ENCODE measurements at regions not wholly inside any gene's neighbourhood (a gene's known extent, or its start where the extent isn't known, plus 50 kb on each side); places are given as distances from the start of the nearest gene placed in this dataset.

DNA sequence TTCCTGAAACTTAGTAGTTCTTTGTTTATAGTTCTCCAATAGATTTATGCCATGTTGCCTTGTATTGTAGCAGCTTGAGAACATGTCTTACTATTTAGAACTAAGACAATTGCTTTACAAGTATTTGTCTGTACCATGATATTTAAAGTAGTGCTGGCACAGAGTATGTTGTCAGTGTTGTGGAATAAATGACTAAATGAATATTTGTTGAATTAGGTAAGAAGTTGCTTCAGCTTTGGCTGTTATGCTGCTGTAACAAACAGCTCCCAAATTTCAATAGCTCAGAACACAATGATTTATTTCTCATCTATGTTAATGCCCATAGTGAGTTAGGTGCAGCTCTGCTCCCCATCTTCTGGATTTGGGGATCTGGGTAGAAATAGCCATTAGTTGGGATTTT lies 90.2 kb upstream of the VCAM1 start:
- TF ChIP-seq, protein P1, sequence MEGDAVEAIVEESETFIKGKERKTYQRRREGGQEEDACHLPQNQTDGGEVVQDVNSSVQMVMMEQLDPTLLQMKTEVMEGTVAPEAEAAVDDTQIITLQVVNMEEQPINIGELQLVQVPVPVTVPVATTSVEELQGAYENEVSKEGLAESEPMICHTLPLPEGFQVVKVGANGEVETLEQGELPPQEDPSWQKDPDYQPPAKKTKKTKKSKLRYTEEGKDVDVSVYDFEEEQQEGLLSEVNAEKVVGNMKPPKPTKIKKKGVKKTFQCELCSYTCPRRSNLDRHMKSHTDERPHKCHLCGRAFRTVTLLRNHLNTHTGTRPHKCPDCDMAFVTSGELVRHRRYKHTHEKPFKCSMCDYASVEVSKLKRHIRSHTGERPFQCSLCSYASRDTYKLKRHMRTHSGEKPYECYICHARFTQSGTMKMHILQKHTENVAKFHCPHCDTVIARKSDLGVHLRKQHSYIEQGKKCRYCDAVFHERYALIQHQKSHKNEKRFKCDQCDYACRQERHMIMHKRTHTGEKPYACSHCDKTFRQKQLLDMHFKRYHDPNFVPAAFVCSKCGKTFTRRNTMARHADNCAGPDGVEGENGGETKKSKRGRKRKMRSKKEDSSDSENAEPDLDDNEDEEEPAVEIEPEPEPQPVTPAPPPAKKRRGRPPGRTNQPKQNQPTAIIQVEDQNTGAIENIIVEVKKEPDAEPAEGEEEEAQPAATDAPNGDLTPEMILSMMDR (IDR thresholded peaks at IDR 0.05; ENCODE audit: low read depth, low read length, poor library complexity, severe bottlenecking) = no peak
- TF ChIP-seq EZH2phosphoT487 (IDR thresholded peaks at IDR 0.05; ENCODE audit: borderline replicate concordance, low read length) = no peak
